DOHH2 (cell line): ENCODE measurements at regions not wholly inside any gene's neighbourhood (a gene's known extent, or its start where the extent isn't known, plus 50 kb on each side); places are given as distances from the start of the nearest gene placed in this dataset.

Experiments
- EZH2phosphoT487 ChIP-seq: fragments of 200-600 bp; sonication (generic); IDR thresholded peaks from 2 replicates; pipeline ENCODE4 v1.6.1; 2017; ENCODE audit warnings: borderline replicate concordance, mild to moderate bottlenecking, antibody characterized with exemption, low read length, moderate library complexity, mixed read lengths
- TF ChIP-seq, protein P1 (sequence below): fragments of 200-600 bp; sonication (generic); IDR thresholded peaks from one replicate; pipeline ENCODE4 v1.5.1; 2014; ENCODE audit warnings: antibody characterized with exemption, mild to moderate bottlenecking, low read depth, low read length; ENCODE audit not compliant: poor library complexity, severe bottlenecking

DNA sequence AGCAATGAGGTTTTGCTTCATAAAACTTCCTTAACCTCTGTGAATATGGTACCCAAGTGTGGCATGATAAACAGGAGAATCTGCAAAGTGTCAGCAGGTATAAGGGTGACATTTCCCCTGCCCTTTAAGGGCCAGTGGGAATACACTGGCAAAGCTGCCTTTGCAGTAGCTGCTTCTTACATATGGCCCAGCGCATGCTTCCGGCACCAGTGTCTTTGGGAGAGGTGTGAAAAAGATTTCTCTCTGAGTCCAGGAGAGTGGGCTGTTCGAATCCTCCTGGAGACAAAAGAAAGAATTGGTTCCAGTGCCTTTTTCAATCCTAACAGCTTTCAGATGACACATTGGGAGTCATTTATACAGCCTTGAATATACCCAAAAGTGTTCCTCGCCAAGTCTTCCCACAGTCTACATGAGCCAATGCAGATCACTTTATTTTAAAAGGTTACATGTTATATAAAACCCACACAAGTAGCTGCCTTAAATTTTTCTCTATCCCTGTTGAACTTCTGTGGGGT is 437.7 kb downstream of the PRKD1 start:
- TF ChIP-seq, protein P1, sequence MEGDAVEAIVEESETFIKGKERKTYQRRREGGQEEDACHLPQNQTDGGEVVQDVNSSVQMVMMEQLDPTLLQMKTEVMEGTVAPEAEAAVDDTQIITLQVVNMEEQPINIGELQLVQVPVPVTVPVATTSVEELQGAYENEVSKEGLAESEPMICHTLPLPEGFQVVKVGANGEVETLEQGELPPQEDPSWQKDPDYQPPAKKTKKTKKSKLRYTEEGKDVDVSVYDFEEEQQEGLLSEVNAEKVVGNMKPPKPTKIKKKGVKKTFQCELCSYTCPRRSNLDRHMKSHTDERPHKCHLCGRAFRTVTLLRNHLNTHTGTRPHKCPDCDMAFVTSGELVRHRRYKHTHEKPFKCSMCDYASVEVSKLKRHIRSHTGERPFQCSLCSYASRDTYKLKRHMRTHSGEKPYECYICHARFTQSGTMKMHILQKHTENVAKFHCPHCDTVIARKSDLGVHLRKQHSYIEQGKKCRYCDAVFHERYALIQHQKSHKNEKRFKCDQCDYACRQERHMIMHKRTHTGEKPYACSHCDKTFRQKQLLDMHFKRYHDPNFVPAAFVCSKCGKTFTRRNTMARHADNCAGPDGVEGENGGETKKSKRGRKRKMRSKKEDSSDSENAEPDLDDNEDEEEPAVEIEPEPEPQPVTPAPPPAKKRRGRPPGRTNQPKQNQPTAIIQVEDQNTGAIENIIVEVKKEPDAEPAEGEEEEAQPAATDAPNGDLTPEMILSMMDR: no peak
- TF ChIP-seq EZH2phosphoT487: no peak
